GM10248 (cell line): ENCODE measurements at regions not wholly inside any gene's neighbourhood (a gene's known extent, or its start where the extent isn't known, plus 50 kb on each side); places are given as distances from the start of the nearest gene placed in this dataset.

Experiments used
- CTCF ChIA-PET: fragments of 300-600 bp; sonication (Branson Sonifier 250); formaldehyde crosslinking; extraction: SDS; loops from one replicate; lab custom pipeline; 2021; ENCODE audit warnings: antibody characterized with exemption; lab: Yijun Ruan, JAX
- POLR2A ChIA-PET: fragments of 350-650 bp; sonication (Branson Sonifier 250); formaldehyde crosslinking; extraction: SDS; loops from one replicate; lab custom pipeline; 2020; ENCODE audit warnings: antibody characterized with exemption; lab: Yijun Ruan, JAX
- DNase-seq: peaks from one replicate; pipeline ENCODE4 v3.0.0; 2012; ENCODE audit errors: extremely low spot score
- TF ChIP-seq, protein P1 (sequence below): IDR thresholded peaks from 2 replicates; pipeline ENCODE4 v1.5.1; 2012; ENCODE audit warnings: mild to moderate bottlenecking, low read depth; ENCODE audit errors: extremely low read depth, missing control alignments, control extremely low read depth

DNA sequence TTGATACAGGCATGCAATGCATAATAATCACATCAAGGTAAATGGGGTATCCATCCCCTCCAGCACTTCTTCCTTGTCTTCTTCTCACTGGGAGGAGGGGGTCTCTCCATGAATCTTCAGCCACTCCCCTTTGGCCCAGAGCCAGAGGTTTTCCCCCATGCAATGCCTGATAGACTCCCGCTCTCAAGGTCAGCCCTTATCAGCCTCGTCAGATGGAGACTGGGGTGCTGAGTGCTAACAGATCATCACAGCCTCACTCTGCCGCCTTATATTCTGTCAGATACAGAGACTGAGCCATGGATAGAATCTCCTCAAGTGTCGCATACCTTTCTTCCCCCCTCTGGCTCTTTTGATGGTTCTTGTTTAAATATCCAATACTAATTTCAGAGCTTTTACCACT, 503.1 kb downstream of the AACS start:
- DNase-seq: no peak
- CTCF ChIA-PET: interaction anchor here (1.1 kb wide), 1 partner anchor 16 kb away, joined by 3 read pairs; no protein-coding TSS in a partner anchor
- TF ChIP-seq, protein P1, sequence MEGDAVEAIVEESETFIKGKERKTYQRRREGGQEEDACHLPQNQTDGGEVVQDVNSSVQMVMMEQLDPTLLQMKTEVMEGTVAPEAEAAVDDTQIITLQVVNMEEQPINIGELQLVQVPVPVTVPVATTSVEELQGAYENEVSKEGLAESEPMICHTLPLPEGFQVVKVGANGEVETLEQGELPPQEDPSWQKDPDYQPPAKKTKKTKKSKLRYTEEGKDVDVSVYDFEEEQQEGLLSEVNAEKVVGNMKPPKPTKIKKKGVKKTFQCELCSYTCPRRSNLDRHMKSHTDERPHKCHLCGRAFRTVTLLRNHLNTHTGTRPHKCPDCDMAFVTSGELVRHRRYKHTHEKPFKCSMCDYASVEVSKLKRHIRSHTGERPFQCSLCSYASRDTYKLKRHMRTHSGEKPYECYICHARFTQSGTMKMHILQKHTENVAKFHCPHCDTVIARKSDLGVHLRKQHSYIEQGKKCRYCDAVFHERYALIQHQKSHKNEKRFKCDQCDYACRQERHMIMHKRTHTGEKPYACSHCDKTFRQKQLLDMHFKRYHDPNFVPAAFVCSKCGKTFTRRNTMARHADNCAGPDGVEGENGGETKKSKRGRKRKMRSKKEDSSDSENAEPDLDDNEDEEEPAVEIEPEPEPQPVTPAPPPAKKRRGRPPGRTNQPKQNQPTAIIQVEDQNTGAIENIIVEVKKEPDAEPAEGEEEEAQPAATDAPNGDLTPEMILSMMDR: no peak
- POLR2A ChIA-PET: no interaction called here

DNA sequence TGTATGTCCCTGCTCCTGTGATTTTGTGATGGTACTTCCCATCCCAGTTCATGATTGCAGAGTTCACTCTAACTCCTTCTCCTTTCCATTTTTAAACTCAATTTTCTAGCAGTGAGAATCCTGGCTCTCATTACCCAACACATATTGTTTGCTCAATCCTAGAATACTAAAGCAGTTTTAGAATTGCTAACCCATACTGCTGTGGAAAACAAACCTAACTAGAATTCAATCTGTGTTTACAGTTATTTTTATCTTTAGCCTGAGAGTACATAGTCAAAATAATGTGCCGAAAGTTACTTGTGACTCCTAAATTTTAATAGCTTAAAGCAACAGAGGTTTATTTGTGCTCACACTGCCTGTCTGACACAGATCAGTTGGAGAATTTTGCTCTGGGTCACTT, 508.0 kb downstream of the AACS start:
- ChIA-PET POLR2A (no interaction called here), CTCF (interaction anchor here (1.5 kb wide), 1 partner anchor 13 kb away, joined by 4 read pairs; no protein-coding TSS in a partner anchor)
- TF ChIP-seq, protein P1: no peak
- DNase-seq: no peak

DNA sequence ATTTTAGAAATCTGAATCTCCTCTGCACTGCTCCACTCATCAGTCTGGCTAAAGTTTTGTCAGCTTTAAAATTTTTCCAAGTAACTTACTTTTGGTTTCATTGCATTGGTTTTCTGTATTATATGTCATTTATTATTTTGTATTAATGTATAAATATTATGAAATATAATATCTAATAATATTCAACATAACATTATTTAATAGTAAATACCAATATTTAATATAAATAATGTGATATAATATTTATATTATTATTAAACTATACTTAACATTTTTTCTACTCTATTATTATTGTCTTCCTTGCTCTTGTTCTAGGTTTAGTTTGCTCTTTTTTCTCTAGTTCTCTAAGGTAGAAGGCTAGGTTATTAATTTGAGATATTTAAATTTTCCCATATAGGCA, 512.1 kb downstream of the AACS start:
- DNase-seq: no peak
- TF ChIP-seq, protein P1: no peak
- CTCF ChIA-PET: no interaction called here
- POLR2A ChIA-PET: no interaction called here

DNA sequence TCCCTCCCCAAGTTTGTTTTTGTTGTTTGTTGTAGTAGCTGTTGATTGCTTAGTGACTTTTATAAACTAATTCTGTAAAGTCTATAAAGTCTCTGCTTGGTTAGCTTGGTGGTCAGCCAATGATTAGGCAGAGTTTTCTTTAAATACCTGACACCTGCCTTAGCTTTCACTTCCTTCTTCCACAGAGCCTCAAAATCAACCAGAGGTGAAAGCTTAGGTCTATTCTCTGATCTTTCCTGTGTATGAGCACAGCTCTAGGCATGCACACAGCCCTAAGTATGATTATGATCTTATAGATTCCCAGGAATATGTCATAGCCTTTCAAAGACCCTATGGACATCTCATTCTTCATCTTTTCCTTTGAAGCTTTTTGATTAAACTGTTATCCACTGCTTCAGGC, 514.7 kb downstream of the AACS start:
- DNase-seq: no peak
- TF ChIP-seq, protein P1: no peak
- POLR2A ChIA-PET: no interaction called here
- CTCF ChIA-PET: interaction anchor here (1.3 kb wide), 1 partner anchor 10 kb away, joined by 3 read pairs; no protein-coding TSS in a partner anchor

DNA sequence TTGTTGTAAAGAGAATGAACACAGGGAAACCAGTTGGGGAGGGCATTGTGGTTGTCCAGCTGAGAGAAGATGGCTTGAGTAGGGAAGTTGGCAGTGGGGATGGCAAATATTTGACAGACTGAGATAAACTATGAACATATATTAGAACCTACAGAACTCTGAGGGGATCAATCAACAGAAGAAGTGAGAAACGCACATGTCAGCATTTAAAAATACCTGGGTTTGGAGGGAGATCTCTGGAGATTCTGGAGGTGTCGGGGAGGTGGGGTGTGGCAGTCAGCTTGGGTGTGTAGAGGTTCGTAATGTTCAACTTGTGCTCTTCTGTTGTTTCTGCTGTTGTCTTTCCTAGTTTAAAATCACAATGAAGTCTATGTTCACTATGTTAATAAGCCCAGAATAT, 517.8 kb downstream of the AACS start:
- ChIA-PET POLR2A (no interaction called here), CTCF (no interaction called here)

DNA sequence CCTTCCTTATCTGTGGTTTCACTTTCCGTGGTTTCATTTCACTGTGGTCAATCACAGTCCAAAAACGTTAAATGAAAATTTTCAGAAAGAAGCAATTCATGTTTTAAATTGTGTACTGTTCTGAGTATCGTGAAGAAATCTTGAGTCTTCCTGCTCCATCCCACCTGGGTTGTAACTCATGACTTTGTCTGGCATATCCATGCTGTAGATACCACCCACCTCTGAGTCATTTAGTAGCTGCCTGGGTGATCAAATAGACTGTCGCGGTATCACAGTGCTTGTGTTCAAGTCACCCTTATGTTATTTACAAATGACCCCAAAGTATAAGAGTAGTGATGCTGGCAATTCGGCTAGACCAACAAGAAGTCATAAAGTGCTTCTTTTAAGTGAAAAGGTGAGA, 521.2 kb downstream of the AACS start:
- DNase-seq: no peak
- ChIA-PET POLR2A (no interaction called here), CTCF (no interaction called here)
- TF ChIP-seq, protein P1: no peak

More for the DNA sequence above, 517.8 kb downstream of the AACS start:
- TF ChIP-seq, protein P1: no peak
- DNase-seq: no peak
